Upper lobe of left lung (tissue), 6 donors: ENCODE measurements at regions not wholly inside any gene's neighbourhood (a gene's known extent, or its start where the extent isn't known, plus 50 kb on each side); places are given as distances from the start of the nearest gene placed in this dataset.

Experiments used
- ATAC-seq, 2 donors: fragments of 200-7000 bp; cut with Tn5 transposase; one replicate each; pipeline ENCODE4 v1.9.1; 2022; ENCODE audit warnings: mild to moderate bottlenecking in 2 of 2, moderate library complexity in 2 of 2; ENCODE audit not compliant: low FRiP score in 2 of 2
- DNase-seq, 2 donors: peaks; one replicate each; pipeline ENCODE4 v3.0.0-alpha.2; 2019 to 2020
- H3K27ac ChIP-seq, 4 donors: fragments of 200-600 bp; sonication (generic); one replicate each; pipeline ENCODE4 v1.5.1; 2016 to 2019
- H3K27me3 ChIP-seq, 4 donors: fragments of 200-600 bp; sonication (generic); one replicate each; pipeline ENCODE4 v1.5.1; 2017 to 2019
- H3K36me3 ChIP-seq, 4 donors: fragments of 200-600 bp; sonication (generic); one replicate each; pipeline ENCODE4 v1.5.1; 2016 to 2019
- H3K4me1 ChIP-seq, 4 donors: fragments of 200-600 bp; sonication (generic); one replicate each; pipeline ENCODE4 v1.5.1; 2018 to 2019
- H3K4me3 ChIP-seq, 4 donors: fragments of 200-600 bp; sonication (generic); one replicate each; pipeline ENCODE4 v1.5.1; 2017 to 2019; ENCODE audit warnings: mild to moderate bottlenecking in 2 of 4, moderate library complexity in 1 of 4
- H3K9me3 ChIP-seq, 4 donors: fragments of 200-600 bp; sonication (generic); one replicate each; pipeline ENCODE4 v1.5.1; 2018 to 2019
- EP300 ChIP-seq, 4 donors: sonication (generic); formaldehyde crosslinking; IDR thresholded peaks; one replicate each; pipeline ENCODE4 v1.5.1; 2017; ENCODE audit warnings: antibody characterized with exemption in 4 of 4, control low read depth in 2 of 4
- POLR2A ChIP-seq, 4 donors: fragments of 450-650 bp; IDR thresholded peaks; one replicate each; pipeline ENCODE4 v1.5.1; 2016 to 2017; ENCODE audit warnings: antibody characterized with exemption in 4 of 4, mild to moderate bottlenecking in 2 of 4
- POLR2AphosphoS5 ChIP-seq, 2 donors: sonication (generic); formaldehyde crosslinking; IDR thresholded peaks; one replicate each; pipeline ENCODE4 v1.5.1; 2017; ENCODE audit warnings: antibody characterized with exemption in 2 of 2
- WGBS, 2 donors: methylation state at CpG; one replicate each; pipeline ENCODE4 v1.1.5; 2017 to 2018; 5-methylcytosine and 5-hydroxymethylcytosine counted together
- TF ChIP-seq, protein P1 (sequence below), 6 experiments: fragments of 450-650 bp in 4 of 6; fragments of 200-600 bp in 2 of 6; sonication (generic) in 2 of 6; IDR thresholded peaks; one replicate each; pipeline ENCODE4 v1.5.1; 2016 to 2019; ENCODE audit warnings: antibody characterized with exemption in 6 of 6
- donor health status: DM: no; HTN: no; CAD: no; lungs with moderate emphysema.
- donor health status: DM: no; HTN: yes; CAD: no; lungs with severe emphysema.

DNA sequence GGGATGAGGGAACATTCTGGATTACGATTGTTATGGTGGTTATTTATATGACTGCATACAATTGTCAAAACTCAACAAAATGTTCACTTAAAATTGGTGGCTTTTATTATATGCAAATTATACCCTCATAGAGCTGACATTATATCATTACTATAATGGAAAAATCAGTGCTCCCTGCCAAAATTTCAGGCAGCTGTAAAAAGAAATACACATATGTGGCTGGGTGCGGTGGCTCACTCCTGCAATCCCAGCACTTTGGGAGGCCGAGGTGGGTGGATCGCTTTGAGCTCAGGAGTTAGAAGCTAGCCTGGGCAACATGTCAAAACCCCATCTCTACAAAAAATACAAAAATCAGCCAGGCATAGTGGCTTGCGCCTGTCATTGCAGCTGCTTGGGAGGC is 75.8 kb upstream of the SULF2 start:
- no peak for ATAC-seq
- Histone ChIP-seq H3K36me3 (no peaks in the 10 kb centered on the region), H3K4me1 (no peaks in the 10 kb centered on the region), H3K27ac (no peak overlapping the region), H3K4me3 (no peak overlapping the region), H3K27me3 (no peaks in the 10 kb centered on the region), H3K9me3 (peaks cover 0 to 10% (median 0%) of the 10 kb centered on the region in 4 donors)
- 88 to 89% methylated on average over 5 of the region's 5 CpGs for WGBS, 2 donors
- TF ChIP-seq, protein P1, sequence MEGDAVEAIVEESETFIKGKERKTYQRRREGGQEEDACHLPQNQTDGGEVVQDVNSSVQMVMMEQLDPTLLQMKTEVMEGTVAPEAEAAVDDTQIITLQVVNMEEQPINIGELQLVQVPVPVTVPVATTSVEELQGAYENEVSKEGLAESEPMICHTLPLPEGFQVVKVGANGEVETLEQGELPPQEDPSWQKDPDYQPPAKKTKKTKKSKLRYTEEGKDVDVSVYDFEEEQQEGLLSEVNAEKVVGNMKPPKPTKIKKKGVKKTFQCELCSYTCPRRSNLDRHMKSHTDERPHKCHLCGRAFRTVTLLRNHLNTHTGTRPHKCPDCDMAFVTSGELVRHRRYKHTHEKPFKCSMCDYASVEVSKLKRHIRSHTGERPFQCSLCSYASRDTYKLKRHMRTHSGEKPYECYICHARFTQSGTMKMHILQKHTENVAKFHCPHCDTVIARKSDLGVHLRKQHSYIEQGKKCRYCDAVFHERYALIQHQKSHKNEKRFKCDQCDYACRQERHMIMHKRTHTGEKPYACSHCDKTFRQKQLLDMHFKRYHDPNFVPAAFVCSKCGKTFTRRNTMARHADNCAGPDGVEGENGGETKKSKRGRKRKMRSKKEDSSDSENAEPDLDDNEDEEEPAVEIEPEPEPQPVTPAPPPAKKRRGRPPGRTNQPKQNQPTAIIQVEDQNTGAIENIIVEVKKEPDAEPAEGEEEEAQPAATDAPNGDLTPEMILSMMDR (IDR thresholded peaks at IDR 0.05), result no peak
- TF ChIP-seq POLR2AphosphoS5 (IDR thresholded peaks at IDR 0.05), result no peak
- no peak for DNase-seq

DNA sequence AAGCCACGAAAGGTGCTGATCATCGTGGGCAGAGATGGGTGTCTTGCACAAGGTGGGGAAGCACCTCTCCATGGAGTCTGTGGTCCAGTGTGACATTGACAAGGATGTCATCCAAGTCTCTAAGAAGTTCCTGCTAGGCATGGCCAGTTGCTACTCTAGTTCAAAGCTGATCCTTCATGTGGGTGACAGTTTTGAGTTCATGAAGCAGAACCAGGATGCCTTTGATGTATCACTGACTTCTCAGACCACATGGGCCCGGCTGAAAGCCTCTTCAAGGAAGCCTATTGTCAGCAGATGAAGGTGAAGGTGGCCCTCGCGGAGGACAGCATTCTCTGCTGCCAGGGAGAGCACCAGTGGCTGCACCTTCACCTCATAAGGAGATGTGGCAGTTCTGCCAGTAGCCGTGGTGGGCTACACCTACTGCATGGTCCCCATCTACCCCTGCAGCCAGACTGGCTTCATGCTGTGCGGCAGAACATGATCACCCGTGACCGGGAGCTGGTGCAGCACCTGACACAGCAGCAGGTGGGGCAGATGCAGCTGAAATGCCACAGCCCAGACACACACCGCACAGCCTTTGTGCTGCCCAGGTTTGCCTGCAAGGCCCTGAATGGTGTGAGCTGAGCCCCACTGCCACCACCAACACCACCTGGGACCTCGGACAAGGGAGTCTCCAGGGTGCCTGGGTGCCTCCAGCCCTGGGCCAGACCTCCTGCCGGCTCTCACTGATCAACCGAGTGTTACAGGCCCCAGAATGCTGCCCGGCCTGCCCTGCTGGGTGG is 75.0 kb upstream of the SULF2 start:
- WGBS, 2 donors, result 65 to 86% methylated on average over 6 to 14 of the region's 14 CpGs
- H3K9me3 ChIP-seq, result peaks cover 0 to 10% (median 0%) of the 10 kb centered on the region in 4 donors
- H3K36me3 ChIP-seq, result no peaks in the 10 kb centered on the region
- no peaks in the 10 kb centered on the region for H3K27me3 ChIP-seq
- H3K4me3 ChIP-seq, result no peak overlapping the region
- no peak overlapping the region for H3K27ac ChIP-seq
- no peaks in the 10 kb centered on the region for H3K4me1 ChIP-seq
- ATAC-seq (peak in 1 of 2 donors; percentile 49), DNase-seq (peak in 1 of 2 donors; percentile 66)
- no peak for TF ChIP-seq POLR2AphosphoS5 (IDR thresholded peaks at IDR 0.05)
- TF ChIP-seq, protein P1 (IDR thresholded peaks at IDR 0.05), result no peak
- TF ChIP-seq EP300 (IDR thresholded peaks at IDR 0.05), result no peak
- TF ChIP-seq POLR2A (IDR thresholded peaks at IDR 0.05), result no peak

DNA sequence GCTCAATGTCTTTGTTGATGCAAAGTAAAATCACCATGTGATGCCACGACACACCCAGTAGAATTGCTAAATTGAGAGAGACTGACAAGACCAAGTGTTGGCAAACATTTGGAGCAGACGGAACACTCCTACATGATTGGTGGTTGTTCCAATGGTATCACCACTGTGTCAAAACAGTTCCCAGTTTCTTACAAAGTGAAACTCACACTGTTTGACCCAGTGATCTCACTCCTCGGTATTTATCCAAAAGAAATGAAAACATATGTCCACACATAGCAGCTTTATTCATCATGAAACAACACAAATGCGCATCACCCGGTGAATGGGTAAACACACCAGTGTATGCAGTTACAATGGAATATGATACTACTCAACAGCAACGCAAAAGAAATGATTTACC is 74.0 kb upstream of the SULF2 start:
- Histone ChIP-seq H3K4me1 (no peaks in the 10 kb centered on the region), H3K36me3 (no peaks in the 10 kb centered on the region), H3K9me3 (peaks cover 0 to 10% (median 0%) of the 10 kb centered on the region in 4 donors), H3K27me3 (no peaks in the 10 kb centered on the region), H3K4me3 (no peak overlapping the region), H3K27ac (no peak overlapping the region)
- ATAC-seq, result no peak
- no peak for TF ChIP-seq EP300 (IDR thresholded peaks at IDR 0.05)
- no peak for TF ChIP-seq POLR2AphosphoS5 (IDR thresholded peaks at IDR 0.05)
- TF ChIP-seq, protein P1 (IDR thresholded peaks at IDR 0.05), result no peak
- no peak for TF ChIP-seq POLR2A (IDR thresholded peaks at IDR 0.05)
- 91 to 92% methylated on average over 6 of the region's 6 CpGs for WGBS, 2 donors
- no peak for DNase-seq

DNA sequence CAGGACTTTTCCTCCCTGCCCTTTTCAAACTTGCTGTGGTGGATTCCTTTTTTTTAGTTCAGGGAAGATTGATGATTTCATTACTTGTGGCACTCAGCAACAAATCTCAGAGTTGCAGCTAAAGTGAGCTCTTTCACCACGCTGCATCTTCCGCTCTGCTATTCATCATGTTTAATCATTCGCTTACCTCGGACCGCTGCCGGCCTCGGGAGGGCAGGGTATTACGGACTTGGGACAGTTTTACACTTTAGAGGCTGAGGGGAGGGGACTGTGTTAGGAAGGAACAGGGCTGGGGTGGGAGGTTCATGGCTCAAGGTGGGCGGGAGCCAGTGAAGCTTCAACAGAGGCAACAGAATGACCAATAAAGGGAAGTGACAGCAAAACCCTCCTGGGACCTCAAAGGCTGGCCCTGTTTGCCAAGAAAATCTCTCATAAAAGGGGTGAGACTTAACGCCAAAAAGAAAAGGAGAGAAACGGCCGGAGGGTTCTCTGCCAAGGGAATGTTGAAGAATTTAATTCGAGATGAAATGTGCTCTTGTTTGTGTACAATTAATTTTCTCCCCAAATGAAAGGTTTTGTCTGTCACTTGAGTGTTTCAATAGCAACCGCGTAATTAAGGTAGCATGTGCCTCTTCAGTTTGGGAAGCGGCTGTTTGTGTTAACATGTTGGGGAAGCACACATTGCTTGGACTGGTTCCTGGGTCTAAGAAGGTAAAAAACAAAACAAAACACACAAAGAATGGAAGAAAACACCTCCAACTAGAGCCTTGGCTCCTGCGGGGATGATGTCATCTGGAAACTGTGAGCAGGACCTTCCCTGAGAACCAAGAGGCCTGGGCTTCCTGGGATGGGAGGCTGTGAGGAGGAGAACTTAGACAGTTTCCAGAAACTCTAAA is 72.5 kb upstream of the SULF2 start:
- peak in 1 of 2 donors; percentile 71 for ATAC-seq
- WGBS, 2 donors, result 55 to 61% methylated on average over 17 of the region's 17 CpGs

More for the DNA sequence above, 72.5 kb upstream of the SULF2 start:
- Histone ChIP-seq H3K36me3 (no peaks in the 10 kb centered on the region), H3K27ac (no peak overlapping the region), H3K27me3 (no peaks in the 10 kb centered on the region), H3K4me1 (no peaks in the 10 kb centered on the region), H3K4me3 (no peak overlapping the region), H3K9me3 (peaks cover 0 to 5% (median 0%) of the 10 kb centered on the region in 4 donors)
- no peak for DNase-seq
- TF ChIP-seq, protein P1 (IDR thresholded peaks at IDR 0.05), result no peak
- TF ChIP-seq POLR2A (IDR thresholded peaks at IDR 0.05) (no peak), POLR2AphosphoS5 (IDR thresholded peaks at IDR 0.05) (no peak), EP300 (IDR thresholded peaks at IDR 0.05) (no peak)
